Inflammatory macrophage treated with lipopolysaccharide for 1 hour (primary cell): ENCODE measurements at regions not wholly inside any gene's neighbourhood (a gene's known extent, or its start where the extent isn't known, plus 50 kb on each side); places are given as distances from the start of the nearest gene placed in this dataset.

ENCODE experiments used
- DNase-seq, 2 donors: peaks; one replicate each; pipeline ENCODE4 v3.0.0-alpha.2; 2020 to 2022

DNA sequence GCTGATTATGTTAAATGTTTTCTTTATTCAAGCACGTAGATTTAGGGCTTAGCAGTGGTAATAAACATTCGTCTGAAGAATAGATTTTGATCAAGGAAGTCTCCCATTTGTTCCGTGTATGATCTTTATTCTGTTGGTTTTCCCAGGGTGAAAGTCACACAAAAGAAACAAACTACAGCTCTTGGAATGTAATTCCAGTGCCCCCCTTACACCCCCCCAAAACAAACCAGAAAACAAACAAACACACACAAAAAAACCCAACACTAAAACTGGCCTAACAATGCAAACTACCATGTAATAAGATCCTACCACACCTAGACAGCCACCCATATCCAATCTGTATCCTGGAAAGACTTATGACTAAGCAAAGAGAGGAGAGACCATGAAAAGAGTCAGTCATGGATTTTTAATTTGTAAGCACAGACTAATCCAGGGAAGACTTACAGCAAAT, 196.2 kb upstream of the ELL2 start:
- DNase-seq: no peak

DNA sequence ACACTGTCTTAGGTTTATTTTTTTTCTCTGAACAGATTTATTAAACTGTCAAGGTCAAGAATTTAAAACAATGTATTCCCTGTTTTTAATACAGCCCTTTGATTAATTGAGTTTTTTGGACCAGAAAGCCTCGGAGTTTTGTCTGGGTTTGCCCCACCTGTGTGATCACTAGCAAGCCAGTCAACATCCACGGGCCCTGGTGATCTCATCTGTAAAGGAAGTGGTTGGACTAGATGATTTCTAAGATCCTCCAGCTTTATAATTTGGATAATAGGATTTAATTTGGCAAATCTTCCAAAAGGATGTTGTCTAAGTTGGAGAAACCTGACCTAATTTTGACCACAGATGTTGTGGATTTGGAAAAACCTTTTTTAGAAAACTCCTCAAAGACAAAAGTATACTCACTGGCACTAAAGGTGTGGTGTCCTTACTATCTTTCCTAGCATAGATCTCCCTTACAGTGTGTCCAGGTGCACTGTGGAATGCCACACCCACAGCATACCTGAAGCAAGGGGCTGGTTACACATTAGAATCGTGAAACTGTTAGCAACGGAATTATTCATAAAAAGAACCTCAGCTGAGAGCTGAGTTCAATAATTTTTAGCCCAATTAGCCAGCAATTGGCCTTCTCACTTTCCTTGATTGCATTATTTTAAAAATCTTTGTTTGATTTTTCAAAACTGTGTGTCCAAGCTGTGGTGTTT, 195.6 kb upstream of the ELL2 start:
- no peak for DNase-seq

- DNase-seq: no peak
Observed at GRCh38 chr5:96155147-96155546, 193.5 kb upstream of the ELL2 start.

GRCh38 chr5:96151891-96152290, 190.2 kb upstream of the ELL2 start:
- peak; percentile 71 to 84 for DNase-seq

DNA sequence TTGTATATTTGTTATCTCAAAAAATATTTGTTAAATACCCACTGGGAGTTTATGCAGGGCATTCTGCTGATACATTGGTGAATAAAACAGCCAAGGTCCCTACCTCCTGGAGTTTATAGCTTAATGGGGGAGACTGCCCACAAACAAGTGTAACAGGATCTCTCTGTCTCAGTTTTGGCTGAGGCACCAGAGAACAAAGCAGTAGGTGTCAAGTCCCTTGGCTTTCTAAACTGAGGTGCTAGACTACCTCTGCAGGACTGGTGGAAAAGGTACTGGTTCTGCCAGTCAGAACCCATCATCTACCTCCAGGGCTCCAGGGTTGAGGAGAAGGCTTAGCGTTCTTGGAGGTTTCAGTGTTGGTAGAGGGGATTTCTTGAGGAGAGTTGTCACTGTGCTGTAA, 188.4 kb upstream of the ELL2 start:
- DNase-seq: no peak

- DNase-seq: no peak
Observed at GRCh38 chr5:96149546-96149945, 187.9 kb upstream of the ELL2 start.

GRCh38 chr5:96149021-96149420, 187.4 kb upstream of the ELL2 start:
- no peak for DNase-seq

GRCh38 chr5:96148376-96148775, 186.7 kb upstream of the ELL2 start:
- no peak for DNase-seq

DNA sequence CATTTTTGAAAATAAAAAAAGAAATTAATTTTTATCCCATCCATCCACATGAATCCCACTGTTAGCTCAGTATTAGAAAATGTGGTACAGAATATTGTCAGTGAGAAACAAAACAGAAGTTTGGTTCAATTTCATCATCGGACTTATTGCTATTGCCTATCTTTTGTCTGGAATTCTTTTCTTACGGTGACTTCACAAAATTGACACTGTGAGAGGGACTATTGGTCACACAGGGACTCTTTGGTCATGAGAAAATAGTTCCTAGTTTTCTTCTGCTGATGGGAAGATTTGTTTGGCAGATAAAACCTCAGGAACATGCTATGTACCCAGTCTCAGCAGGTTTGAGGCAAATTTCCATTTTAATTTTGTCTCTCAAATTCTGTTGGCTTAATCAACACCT, 186.2 kb upstream of the ELL2 start:
- peak in 1 of 2 donors; percentile 21 for DNase-seq

GRCh38 chr5:96146675-96147074, 185.0 kb upstream of the ELL2 start:
- peak; percentile 78 to 88 for DNase-seq

GRCh38 chr5:96144289-96144688, 182.6 kb upstream of the ELL2 start:
- no peak for DNase-seq

- DNase-seq: no peak
Observed at GRCh38 chr5:96143450-96143849, 181.8 kb upstream of the ELL2 start.

DNA sequence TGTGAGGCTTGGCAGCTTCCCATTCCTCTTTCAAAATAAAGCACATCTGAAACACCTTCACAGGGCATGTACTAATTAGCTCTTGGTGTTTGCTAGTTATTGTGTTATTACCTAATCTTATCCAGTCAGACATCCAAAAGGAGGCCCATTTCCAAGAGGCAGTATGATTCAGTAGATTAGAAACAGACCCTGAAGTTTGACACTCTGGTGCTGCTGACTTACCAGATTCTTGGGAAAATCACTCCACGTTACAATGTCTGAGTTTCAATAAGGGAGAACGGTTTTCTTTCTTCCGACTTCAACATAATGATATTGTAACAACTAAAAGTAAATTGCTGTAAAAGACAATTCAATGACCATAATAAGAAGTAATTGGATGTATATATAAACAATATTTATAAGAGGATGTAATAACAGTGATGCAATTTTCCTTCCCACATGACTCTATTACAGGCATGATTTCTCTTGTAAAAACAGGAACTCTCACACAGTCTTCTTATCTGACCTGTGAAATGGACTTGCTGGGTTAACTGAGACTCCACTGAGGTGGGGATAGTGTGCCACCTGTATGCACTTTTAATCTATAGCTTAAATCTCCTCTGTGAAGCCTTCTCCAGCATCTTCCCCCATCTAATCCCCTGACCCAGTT, 181.3 kb upstream of the ELL2 start:
- peak; percentile 40 to 55 for DNase-seq

- DNase-seq: no peak
Observed at GRCh38 chr5:96142184-96142781, 180.6 kb upstream of the ELL2 start.

- DNase-seq: no peak
Observed at GRCh38 chr5:96141749-96142148, 180.1 kb upstream of the ELL2 start.

DNA sequence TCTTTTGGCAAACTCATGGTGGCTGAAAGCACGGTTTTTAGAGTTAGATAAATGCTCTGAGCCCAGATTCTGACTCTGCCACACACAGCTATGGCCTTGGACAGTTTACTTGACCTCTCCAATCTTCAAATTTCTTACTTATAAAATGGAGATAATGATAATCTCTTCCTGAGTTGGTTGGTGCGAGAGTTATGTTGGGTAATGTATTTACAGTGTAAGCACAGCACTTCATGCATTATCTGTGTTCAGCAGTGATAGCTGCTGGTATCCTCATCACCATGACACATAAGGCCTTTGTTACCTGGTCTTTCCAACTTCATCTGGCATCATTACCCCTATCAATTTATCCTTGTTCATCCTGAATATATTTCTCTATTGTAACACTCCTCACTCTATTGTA, 178.8 kb upstream of the ELL2 start:
- no peak for DNase-seq

- no peak for DNase-seq
Observed at GRCh38 chr5:96140084-96140483, 178.4 kb upstream of the ELL2 start.

GRCh38 chr5:96134886-96135285, 173.2 kb upstream of the ELL2 start:
- DNase-seq: no peak

DNA sequence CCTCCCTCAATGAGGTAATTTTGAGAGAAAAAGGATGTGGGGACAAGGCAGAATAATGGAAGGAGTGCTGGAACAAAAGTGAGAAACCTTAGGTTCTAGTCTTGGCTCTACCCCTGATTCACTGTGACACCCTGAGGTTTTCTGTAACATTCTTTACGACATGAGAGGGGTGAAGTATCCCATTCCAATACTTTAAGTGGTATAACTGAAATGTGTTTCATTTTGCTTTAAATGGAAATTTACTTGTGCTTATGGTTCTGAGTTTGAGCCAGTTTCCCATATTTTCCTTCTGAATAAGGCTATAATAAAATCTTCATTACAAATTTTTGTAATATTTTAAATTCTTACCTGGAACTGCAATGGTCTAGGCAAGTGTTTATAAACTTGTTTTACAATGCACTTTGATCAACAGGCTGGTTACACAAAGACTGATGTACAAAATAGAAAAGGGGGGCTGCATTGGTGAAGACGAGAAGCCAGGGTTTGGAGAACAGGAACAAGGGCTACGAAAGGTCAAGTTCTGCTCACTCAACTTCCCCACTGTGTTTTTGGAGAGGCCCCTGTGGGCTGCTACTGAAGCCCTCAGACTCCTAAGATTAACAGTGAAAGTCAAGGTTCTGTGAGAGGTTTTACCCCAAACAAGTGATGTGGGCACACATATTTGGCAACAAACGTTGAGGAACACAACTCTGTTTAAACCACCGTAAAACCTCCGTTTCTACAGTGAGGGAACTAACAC, 171.9 kb upstream of the ELL2 start:
- DNase-seq: peak in 1 of 2 donors; percentile 21

DNA sequence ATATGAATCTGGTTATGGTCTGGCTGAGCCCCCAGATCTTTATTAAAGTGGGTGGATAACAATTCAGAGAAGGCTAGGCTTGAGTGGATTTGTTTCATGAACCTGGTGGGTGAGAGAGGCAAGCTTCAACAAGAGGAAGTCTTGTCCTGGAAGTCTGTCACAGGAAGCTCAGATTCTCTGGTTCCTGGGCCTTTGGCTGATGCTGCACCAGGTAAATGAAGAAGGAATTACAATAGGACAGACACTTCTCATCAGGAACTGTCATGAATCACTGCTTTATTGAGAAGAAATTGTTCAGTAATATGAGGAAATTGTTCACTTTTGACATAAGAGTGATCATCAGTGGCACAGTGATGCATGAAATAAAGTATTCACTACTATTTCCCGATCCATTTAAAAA, 167.6 kb upstream of the ELL2 start:
- DNase-seq: no peak

DNA sequence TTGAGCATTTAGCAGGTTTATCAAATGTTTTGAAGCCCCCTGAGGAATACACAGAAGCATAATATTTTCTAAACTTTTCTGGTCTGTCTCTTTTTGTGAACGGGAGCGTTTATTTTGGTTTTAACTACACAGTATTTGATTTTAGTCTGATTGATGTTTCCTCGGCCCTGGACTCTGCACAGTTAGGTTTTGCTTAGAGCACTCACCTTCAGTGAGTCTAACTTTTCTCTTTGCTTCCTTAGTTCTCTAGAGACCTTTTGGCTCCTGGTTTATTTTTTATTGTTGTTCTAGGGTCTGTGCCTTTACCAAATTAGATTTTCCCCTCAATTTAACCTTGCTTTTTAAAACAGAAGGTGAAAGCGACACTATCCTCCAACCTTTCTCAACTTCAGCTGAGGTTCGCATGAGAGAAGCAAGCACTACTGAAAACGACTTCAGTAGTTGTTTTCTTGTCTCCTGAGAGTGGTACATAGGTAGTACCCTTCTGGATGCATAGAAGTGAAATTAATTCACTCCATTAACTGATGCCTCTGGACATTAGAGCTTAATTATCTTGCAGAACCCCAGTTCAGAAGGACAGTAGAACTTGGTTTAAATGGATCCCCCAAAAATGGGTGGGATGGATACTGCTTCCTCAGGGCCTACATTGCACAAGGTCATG, 166.7 kb upstream of the ELL2 start:
- no peak for DNase-seq

- DNase-seq: no peak
Observed at GRCh38 chr5:96127538-96127937, 165.9 kb upstream of the ELL2 start.
